Mesenchymal stem cell (in vitro differentiated cells and primary cell): ENCODE measurements at regions not wholly inside any gene's neighbourhood (a gene's known extent, or its start where the extent isn't known, plus 50 kb on each side); places are given as distances from the start of the nearest gene placed in this dataset.

Source experiments
- DNase-seq: peaks from one replicate; pipeline ENCODE4 v3.0.0-alpha.2; 2013
- H2AFZ ChIP-seq: one replicate; pipeline ENCODE4 v1.6.1; 2013; ENCODE audit warnings: low read depth, mild to moderate bottlenecking, control low read depth, inconsistent platforms, low read length, moderate library complexity
- H2AK5ac ChIP-seq: 2 replicates; pipeline ENCODE4 v1.6.1; 2013; ENCODE audit warnings: low read length, moderate library complexity, mild to moderate bottlenecking, inconsistent platforms; ENCODE audit not compliant: severe bottlenecking
- H2BK120ac ChIP-seq: one replicate; pipeline ENCODE4 v1.6.1; 2013; ENCODE audit warnings: low read depth, mild to moderate bottlenecking, inconsistent platforms, low read length, moderate library complexity
- H2BK12ac ChIP-seq, 2 experiments: one replicate each; pipeline ENCODE4 v1.6.1; 2013; ENCODE audit warnings: inconsistent platforms in 2 of 2, low read length in 2 of 2, mild to moderate bottlenecking in 2 of 2, moderate library complexity in 2 of 2, control low read depth in 1 of 2
- H2BK15ac ChIP-seq: one replicate; pipeline ENCODE4 v1.6.1; 2013; ENCODE audit warnings: mild to moderate bottlenecking, low read depth, inconsistent platforms; ENCODE audit not compliant: poor library complexity, severe bottlenecking
- H2BK5ac ChIP-seq: 2 replicates; pipeline ENCODE4 v1.6.1; 2013; ENCODE audit warnings: low read depth, mild to moderate bottlenecking, low read length, control low read depth, inconsistent platforms; ENCODE audit not compliant: poor library complexity, severe bottlenecking
- H3K14ac ChIP-seq, 2 experiments: one replicate each; pipeline ENCODE4 v1.6.1; 2013; ENCODE audit warnings: inconsistent platforms in 2 of 2, low read length in 2 of 2, control low read depth in 1 of 2, mild to moderate bottlenecking in 1 of 2, moderate library complexity in 1 of 2
- H3K18ac ChIP-seq, 2 experiments: one replicate each; pipeline ENCODE4 v1.6.1; 2013; ENCODE audit warnings: inconsistent platforms in 2 of 2, low read length in 2 of 2, control low read depth in 1 of 2, low read depth in 1 of 2, mild to moderate bottlenecking in 1 of 2
- H3K23ac ChIP-seq, 2 experiments: one replicate each; pipeline ENCODE4 v1.6.1; 2013; ENCODE audit warnings: inconsistent platforms in 2 of 2, low read length in 2 of 2, mild to moderate bottlenecking in 2 of 2, moderate library complexity in 2 of 2, control low read depth in 1 of 2
- H3K27ac ChIP-seq: 2 replicates; pipeline ENCODE4 v1.5.1; 2013; ENCODE audit warnings: mild to moderate bottlenecking, moderate library complexity, low read length, control low read depth, inconsistent platforms; ENCODE audit not compliant: poor library complexity, severe bottlenecking
- H3K27me3 ChIP-seq, 2 experiments: 2 replicates each; pipeline versions ENCODE4 v1.6.1 to v1.7.0; 2013; ENCODE audit warnings: low read length in 2 of 2, mild to moderate bottlenecking in 2 of 2, moderate library complexity in 2 of 2, control low read depth in 1 of 2, inconsistent platforms in 1 of 2; ENCODE audit not compliant: control insufficient read depth in 1 of 2, insufficient read depth in 1 of 2
- H3K36me3 ChIP-seq, 2 experiments: 2 replicates each; pipeline versions ENCODE4 v1.6.1 to v1.7.0; 2013; ENCODE audit warnings: low read length in 2 of 2, control low read depth in 1 of 2, inconsistent platforms in 1 of 2, low read depth in 1 of 2, mild to moderate bottlenecking in 1 of 2; ENCODE audit not compliant: insufficient read depth in 2 of 2, control insufficient read depth in 1 of 2
- H3K4ac ChIP-seq, 2 experiments: one replicate each; pipeline ENCODE4 v1.6.1; 2013; ENCODE audit warnings: inconsistent platforms in 2 of 2, low read length in 2 of 2, mild to moderate bottlenecking in 2 of 2, moderate library complexity in 2 of 2, control low read depth in 1 of 2, low read depth in 1 of 2
- H3K4me1 ChIP-seq: 2 replicates; pipeline ENCODE4 v1.6.1; 2013; ENCODE audit warnings: low read depth, low read length, control low read depth; ENCODE audit not compliant: control insufficient read depth, insufficient read depth
- H3K4me2 ChIP-seq: 2 replicates; pipeline ENCODE4 v1.6.1; 2013; ENCODE audit warnings: low read length, mild to moderate bottlenecking, inconsistent platforms; ENCODE audit not compliant: poor library complexity, severe bottlenecking
- H3K4me3 ChIP-seq, 2 experiments: 2 replicates each; pipeline versions ENCODE4 v1.5.1 to v1.7.0; 2013; ENCODE audit warnings: low read length in 2 of 2, mild to moderate bottlenecking in 2 of 2, control low read depth in 1 of 2, low read depth in 1 of 2; ENCODE audit not compliant: insufficient read depth in 1 of 2
- H3K79me1 ChIP-seq: replicated peaks from 2 replicates; pipeline ENCODE4 v1.6.1; 2013; ENCODE audit warnings: mild to moderate bottlenecking, control low read depth, low read length, inconsistent platforms; ENCODE audit not compliant: poor library complexity, severe bottlenecking
- H3K9ac ChIP-seq: 2 replicates; pipeline ENCODE4 v1.7.0; 2013; ENCODE audit warnings: mild to moderate bottlenecking, low read length, moderate library complexity
- H3K9me3 ChIP-seq: 2 replicates; pipeline ENCODE4 v1.7.0; 2013; ENCODE audit warnings: mild to moderate bottlenecking, low read length; ENCODE audit not compliant: control insufficient read depth
- H4K8ac ChIP-seq: one replicate; pipeline ENCODE4 v1.6.1; 2013; ENCODE audit warnings: inconsistent platforms, mild to moderate bottlenecking, low read length, moderate library complexity
- H4K91ac ChIP-seq: one replicate; pipeline ENCODE4 v1.6.1; 2013; ENCODE audit warnings: mild to moderate bottlenecking, low read length, inconsistent platforms
- WGBS: methylation state at CpG from one replicate; pipeline ENCODE4 v1.1.7; 2013; ENCODE audit warnings: mixed read lengths; 5-methylcytosine and 5-hydroxymethylcytosine counted together

- no peak overlapping the region for H3K9ac ChIP-seq
- H3K36me3 ChIP-seq: no peaks in the 10 kb centered on the region
- WGBS: 68% methylated on average over 9 of the region's 13 CpGs
- H2AK5ac ChIP-seq: no peak overlapping the region
- no peaks in the 10 kb centered on the region for H3K4me1 ChIP-seq
- no peak overlapping the region for H3K18ac ChIP-seq
- no peak overlapping the region for H4K8ac ChIP-seq
- no peak overlapping the region for H2BK5ac ChIP-seq
- H3K4ac ChIP-seq: no peak overlapping the region
- H3K23ac ChIP-seq: no peak overlapping the region
- no peak overlapping the region for H3K4me2 ChIP-seq
- H3K27me3 ChIP-seq: no peaks in the 10 kb centered on the region
- no peak overlapping the region for H2BK12ac ChIP-seq
- H3K4me3 ChIP-seq: no peak overlapping the region
- no peak overlapping the region for H2BK15ac ChIP-seq
- H3K27ac ChIP-seq: no peak overlapping the region
- H3K79me1 ChIP-seq: no peaks in the 10 kb centered on the region
- H4K91ac ChIP-seq: no peak overlapping the region
- peaks cover 3% of the 10 kb centered on the region for H3K9me3 ChIP-seq
- no peak overlapping the region for H3K14ac ChIP-seq
- H2AFZ ChIP-seq: no peak overlapping the region
- H2BK120ac ChIP-seq: no peak overlapping the region
- DNase-seq: no peak
Observed at GRCh38 chr2:3911882-3912455, 208.6 kb downstream of the DCDC2C start.

GRCh38 chr2:3913166-3913565 lies 209.8 kb downstream of the DCDC2C start:
- Histone ChIP-seq H3K4me3 (no peak overlapping the region), H2BK120ac (no peak overlapping the region), H2BK5ac (no peak overlapping the region), H2BK12ac (no peak overlapping the region), H3K9ac (no peak overlapping the region), H4K8ac (no peak overlapping the region), H3K4me2 (no peak overlapping the region), H3K4ac (no peak overlapping the region), H2BK15ac (no peak overlapping the region), H2AFZ (no peak overlapping the region), H3K18ac (no peak overlapping the region), H4K91ac (no peak overlapping the region), H2AK5ac (no peak overlapping the region), H3K9me3 (peaks cover 3% of the 10 kb centered on the region), H3K27ac (no peak overlapping the region), H3K4me1 (no peaks in the 10 kb centered on the region), H3K27me3 (no peaks in the 10 kb centered on the region), H3K23ac (no peak overlapping the region), H3K14ac (no peak overlapping the region), H3K79me1 (no peaks in the 10 kb centered on the region), H3K36me3 (no peaks in the 10 kb centered on the region)
- 76% methylated on average over 11 of the region's 12 CpGs for WGBS
- no peak for DNase-seq

DNA sequence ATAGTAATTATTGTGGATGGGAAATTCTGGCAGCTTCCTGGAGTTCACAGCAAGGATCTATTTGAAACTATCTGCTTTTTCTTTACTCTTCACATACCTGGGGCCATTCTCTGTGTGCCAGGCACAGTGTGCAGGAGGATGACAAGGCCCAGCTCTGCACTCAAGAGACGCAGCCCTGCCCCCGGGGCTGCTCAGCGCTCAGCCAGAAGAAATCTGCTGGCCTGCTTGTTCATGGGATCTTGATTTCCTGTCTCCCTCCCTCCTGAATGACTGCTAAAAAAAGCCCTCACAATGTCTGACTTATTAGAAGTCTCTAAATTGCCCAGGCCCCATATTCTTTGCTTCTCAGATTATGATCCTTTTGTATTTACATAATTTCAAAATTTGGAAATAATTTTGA lies 210.9 kb downstream of the DCDC2C start:
- H2AFZ ChIP-seq: no peak overlapping the region
- H3K18ac ChIP-seq: no peak overlapping the region
- H3K4ac ChIP-seq: no peak overlapping the region
- no peak overlapping the region for H4K8ac ChIP-seq
- no peak for DNase-seq
- H3K4me2 ChIP-seq: no peak overlapping the region
- H3K14ac ChIP-seq: no peak overlapping the region
- no peak overlapping the region for H3K27ac ChIP-seq
- WGBS: 41% methylated on average over 3 of the region's 3 CpGs
- no peak overlapping the region for H3K4me3 ChIP-seq
- no peaks in the 10 kb centered on the region for H3K79me1 ChIP-seq
- no peak overlapping the region for H4K91ac ChIP-seq
- H2BK12ac ChIP-seq: no peak overlapping the region
- no peak overlapping the region for H3K23ac ChIP-seq
- no peak overlapping the region for H2BK5ac ChIP-seq
- no peaks in the 10 kb centered on the region for H3K4me1 ChIP-seq
- no peaks in the 10 kb centered on the region for H3K36me3 ChIP-seq
- no peak overlapping the region for H2BK15ac ChIP-seq
- H3K9me3 ChIP-seq: peaks cover 3% of the 10 kb centered on the region
- H3K9ac ChIP-seq: no peak overlapping the region
- no peaks in the 10 kb centered on the region for H3K27me3 ChIP-seq
- no peak overlapping the region for H2AK5ac ChIP-seq
- no peak overlapping the region for H2BK120ac ChIP-seq

- H2BK120ac ChIP-seq: no peak overlapping the region
- H3K9ac ChIP-seq: no peak overlapping the region
- DNase-seq: no peak
- H3K36me3 ChIP-seq: no peaks in the 10 kb centered on the region
- H3K4ac ChIP-seq: no peak overlapping the region
- peaks cover 4% of the 10 kb centered on the region for H3K9me3 ChIP-seq
- no peak overlapping the region for H4K91ac ChIP-seq
- H4K8ac ChIP-seq: no peak overlapping the region
- H3K14ac ChIP-seq: no peak overlapping the region
- H2AFZ ChIP-seq: no peak overlapping the region
- no peak overlapping the region for H2AK5ac ChIP-seq
- no peak overlapping the region for H3K4me2 ChIP-seq
- no peaks in the 10 kb centered on the region for H3K27me3 ChIP-seq
- H3K23ac ChIP-seq: no peak overlapping the region
- no peak overlapping the region for H3K27ac ChIP-seq
- no peak overlapping the region for H2BK12ac ChIP-seq
- no peak overlapping the region for H2BK5ac ChIP-seq
- no peaks in the 10 kb centered on the region for H3K4me1 ChIP-seq
- no peak overlapping the region for H3K4me3 ChIP-seq
- H2BK15ac ChIP-seq: no peak overlapping the region
- H3K79me1 ChIP-seq: no peaks in the 10 kb centered on the region
- no peak overlapping the region for H3K18ac ChIP-seq
- 55% methylated on average over 3 of the region's 5 CpGs for WGBS
Observed at GRCh38 chr2:3927031-3927430, 223.7 kb downstream of the DCDC2C start.
